ENCODE measurements at regions not wholly inside any gene's neighbourhood (a gene's known extent, or its start where the extent isn't known, plus 50 kb on each side); places are given as distances from the start of the nearest gene placed in this dataset.

DNA sequence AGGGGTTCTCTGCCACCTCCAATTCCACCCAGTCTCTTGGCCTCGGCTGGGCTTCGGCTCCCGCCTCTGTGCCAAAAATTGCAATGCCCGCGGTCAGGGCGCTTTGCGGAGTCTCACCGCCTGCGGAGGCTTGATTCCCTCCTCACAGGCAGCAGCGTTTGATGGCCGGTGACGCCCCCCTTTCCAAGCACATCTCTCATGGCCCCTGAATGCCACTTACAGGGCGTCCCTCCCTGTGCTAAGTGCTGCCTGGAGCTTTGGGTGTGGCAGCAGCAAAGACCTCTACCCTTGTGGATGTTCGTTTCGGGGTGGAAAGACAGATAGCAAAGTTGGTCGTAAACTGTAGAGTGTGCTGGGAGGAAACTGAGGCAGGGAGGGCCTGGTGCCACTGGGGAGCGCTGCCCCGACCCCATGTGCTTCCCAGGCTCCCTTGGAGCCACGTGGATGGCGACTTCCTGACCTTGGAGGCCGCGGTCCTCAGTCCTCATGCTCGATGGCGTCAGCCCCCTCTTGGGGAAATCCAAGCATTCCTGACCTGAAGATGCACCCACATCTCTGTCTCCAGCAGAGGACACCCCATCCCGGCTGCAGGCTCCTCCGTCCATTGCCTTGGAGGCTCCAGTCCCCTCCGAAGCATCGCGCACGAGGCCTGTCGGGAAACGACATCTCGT lies 249.2 kb upstream of the IRX4 start:
- no peak for DNase-seq (ENCODE audit: low spot score)

DNA sequence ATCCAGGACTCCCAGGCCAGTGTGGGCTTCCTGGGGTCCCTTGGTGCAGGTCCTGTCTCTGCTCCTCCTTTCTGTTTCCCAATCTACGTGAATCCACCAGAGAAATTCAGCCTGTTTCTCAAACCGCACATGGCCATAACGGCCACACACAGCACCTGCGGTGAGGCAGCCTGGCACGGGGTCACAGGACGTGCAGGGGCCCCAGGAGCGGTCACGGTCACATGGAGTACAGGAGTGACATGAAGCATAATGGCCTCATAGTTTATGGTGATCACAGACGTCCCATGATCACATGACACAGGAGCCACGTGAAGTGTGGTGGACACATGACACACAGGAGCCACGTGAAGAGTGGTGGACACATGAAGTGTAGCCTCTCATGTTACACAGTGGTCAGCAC lies 248.5 kb upstream of the IRX4 start:
- DNase-seq (ENCODE audit: low spot score) = no peak

DNA sequence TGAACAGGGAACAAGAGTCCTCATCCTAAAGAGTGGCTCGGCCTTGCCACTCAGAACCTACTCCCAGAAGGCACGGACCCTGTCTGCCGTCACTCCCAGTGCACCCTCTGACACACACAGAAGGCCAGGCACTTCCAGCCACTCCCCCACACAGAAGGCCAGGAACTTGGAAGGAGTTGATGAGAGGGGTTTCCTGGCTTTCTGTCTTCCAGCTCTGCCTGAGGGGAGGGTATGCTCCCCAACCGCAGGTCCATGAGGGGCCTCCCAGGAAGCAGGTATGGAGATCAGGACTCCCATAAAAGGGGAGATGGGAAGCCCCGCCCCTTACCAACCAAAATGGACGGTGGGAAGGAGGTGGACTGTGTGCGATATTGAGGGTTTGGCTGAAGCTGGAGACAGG lies 247.6 kb upstream of the IRX4 start:
- DNase-seq (ENCODE audit: low spot score) = no peak

DNA sequence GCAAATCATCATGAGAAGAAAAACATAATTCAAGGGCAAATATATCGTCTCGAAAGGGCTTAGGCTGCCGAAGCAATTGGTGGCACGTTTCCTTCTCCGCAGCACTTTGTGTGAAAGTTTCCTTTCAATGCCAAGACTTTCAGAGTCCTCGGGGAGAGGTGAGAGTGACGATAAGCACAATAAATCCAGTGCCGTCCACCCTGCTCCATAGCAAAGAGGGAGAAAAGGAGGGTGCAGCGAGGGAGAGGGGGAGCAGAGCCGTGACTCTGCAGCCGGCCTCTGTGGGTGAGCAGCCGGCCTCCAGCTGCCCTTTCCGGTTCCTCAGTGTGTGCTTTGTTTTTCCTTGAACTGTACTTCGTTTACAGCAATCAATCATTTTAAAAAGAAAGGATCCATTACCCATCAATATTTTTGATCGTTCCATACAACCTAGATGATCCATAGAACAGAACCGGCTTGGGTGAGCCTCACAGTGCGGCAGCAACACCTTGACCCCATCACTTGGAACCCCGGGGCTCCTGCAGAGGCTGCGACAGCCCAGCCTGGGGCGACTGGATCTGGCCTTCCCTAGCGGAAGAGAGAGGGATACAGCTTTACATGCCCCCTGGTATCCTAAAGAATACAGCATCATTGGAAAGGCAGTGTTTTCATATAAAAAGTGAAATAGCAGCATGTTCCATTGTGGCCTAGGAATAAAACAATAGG lies 247.0 kb upstream of the IRX4 start:
- no peak for DNase-seq (ENCODE audit: low spot score)

DNA sequence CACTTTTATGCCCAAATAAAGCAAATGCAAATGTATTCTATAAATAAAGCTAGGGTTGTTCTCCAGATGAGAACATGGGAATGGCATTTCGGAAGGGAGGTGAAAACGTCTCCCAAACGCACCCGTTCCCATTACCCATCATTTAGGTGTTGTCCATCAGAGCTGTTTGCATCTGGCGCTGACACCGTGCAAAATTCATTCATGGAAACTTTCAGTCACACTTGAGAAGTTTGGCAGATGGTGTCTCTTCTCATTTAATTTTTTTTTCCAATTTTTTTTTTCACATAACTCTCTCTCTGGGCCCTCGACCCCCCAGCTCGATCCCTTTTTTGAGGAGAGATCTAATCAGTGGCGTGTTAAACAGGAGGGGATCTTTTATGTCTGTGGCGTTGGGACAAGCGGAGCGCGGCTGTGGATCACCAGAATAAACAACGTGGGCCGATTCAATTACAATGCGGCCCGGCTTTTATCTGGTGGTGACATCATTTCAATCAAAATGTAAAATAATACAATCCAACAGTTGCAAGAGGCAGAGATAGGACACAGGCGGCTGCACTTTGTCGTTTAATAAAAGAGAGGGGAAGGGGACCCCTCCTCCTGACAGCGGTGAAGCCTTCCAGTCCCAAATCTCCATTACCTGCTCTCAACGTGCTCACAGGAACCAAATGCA lies 246.1 kb upstream of the IRX4 start:
- no peak for DNase-seq (ENCODE audit: low spot score)

DNA sequence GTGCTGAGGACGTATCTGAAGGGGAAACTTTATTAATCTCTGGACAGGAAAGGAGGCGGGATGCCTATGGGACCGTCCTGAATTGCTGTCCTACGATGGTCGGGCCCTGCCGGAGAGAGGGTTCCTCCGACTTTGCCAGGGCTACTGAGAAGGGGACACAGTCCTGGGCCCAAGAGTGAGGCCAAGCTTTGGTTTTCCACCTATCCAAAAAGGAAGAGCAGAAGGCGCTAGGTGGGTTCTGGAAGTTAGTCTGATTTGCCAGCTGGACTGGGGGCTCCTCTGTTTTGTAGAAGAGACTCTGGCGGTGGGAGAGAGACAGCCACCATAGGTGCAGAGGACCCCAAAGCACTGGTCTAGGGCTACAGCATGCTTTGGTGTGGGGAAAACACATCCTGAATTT lies 243.8 kb upstream of the IRX4 start:
- DNase-seq (ENCODE audit: low spot score) = no peak

DNA sequence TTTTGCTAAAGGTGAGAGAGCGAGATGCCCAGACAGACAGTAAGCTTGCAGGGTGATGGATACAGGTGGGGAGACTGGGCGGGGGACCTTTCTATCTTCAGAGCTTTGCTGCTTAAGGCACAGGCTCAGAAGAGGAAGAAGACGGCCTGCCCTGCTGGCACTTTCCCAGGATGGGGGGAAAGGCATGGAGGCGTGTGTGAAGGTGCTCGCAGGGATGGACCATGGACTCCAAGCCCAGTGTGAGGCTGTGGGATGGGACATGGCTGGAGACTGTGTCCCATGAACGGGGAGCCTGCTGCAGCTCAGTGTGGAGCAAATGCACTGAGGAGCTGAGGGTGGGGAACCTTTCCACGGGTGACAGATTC lies 243.2 kb upstream of the IRX4 start:
- DNase-seq (ENCODE audit: low spot score) = no peak

DNA sequence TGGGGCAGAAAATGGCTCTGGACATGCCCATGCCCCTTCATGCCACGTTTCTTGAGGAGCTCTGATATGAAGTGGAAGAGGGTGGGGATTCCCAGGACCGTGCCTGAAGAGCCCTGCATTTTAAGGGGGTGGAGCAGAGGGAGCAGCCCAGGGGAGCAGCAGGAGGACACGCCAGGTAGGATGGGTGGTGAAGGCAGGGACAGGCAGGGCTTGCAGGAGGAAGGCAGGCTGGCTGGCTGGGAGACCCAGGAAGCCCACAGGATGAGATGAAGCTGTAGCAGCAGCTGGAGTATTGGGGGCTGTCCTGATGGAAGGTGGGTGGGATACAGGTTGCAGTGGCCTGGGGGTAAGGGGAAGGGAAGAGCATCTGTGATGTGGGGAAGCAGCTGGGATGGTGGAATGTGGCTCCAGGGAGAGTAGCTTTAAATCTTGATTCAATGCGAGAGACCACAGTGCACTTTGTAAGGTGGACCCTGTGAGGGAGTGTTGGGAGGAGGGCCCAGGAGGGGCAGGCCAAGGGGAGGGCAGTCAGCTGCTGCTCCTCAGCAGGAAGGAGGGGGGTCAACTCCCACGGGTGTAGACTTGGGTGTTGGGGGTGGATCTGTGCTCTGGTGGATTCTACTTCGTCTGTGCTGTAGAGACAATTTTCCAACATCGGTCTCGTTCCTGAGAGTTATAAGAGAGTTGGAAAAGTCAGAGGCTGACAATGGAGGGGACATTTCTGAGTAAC lies 242.6 kb upstream of the IRX4 start:
- DNase-seq (ENCODE audit: low spot score) = no peak

DNA sequence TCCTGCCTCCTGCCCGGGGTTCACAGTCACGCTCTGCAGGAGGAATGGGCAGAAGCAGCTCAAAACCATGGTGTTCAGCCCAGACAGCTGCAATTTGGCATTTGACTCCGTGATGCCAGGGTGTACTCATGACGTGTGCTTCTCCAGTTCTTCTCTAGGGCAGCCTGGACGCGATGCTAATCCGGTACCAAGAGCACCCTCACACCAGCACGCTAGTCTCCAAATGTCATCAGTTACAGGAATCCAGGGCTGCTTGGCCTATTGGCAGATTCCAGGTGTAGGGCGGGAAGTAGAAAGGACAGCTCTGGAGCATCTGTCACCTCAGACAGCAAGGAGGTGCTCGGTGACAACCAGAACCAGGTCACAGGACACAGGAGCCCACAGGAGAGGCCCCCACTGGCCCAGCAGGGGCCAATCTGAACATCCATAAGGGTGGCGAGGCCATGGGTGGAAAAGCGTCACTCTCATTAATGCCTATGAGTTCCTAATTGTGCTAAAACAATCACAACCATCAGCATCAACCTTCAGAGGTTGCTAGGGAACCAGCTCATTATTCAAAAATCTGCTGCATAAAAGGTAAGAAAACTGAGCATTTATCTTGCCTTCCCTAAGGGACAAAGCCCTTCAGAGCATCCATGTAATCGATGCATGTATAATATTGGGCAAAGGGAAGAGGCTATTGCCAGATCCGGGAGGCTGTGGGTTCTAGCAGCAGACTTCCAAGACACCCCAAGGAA lies 241.9 kb upstream of the IRX4 start:
- no peak for DNase-seq (ENCODE audit: low spot score)

DNA sequence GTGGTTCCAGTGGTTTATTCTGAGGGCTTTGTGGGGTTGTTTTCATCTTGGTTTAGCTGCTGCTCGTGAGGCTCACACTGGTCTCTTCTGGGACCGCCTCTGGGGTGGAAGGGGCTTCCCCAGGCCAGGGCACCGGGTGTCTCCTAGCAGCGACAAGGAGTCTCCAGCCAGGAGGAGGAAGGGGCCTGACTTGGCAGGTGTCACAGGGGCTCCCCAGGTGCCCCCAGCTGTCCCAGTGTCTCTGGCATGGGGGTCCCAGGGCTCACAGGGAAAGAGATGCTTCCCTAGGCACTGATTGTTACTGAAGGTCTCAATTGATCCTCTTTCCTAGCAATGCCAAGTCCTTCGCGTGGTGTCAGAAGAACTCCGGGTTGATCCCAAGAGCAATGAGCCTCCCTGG lies 241.1 kb upstream of the IRX4 start:
- no peak for DNase-seq (ENCODE audit: low spot score)

DNA sequence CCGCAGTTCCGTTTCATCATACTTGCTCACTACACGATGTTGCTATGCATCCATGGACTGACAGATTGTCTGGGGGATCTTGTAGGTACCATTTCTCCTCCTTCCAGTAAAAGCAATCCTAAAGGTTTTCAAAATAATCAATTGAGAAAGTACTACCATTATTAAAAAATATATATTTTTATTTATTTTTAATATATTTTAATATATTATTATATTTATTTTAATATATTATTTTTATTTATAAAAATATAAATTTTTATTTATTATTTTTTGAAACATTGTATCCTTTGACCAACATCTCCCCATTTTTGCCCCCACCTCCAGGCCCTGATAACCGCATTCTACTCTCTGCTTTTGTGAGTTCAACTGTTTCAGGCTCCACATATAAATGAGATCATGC lies 237.6 kb upstream of the IRX4 start:
- DNase-seq (ENCODE audit: low spot score) = no peak

DNA sequence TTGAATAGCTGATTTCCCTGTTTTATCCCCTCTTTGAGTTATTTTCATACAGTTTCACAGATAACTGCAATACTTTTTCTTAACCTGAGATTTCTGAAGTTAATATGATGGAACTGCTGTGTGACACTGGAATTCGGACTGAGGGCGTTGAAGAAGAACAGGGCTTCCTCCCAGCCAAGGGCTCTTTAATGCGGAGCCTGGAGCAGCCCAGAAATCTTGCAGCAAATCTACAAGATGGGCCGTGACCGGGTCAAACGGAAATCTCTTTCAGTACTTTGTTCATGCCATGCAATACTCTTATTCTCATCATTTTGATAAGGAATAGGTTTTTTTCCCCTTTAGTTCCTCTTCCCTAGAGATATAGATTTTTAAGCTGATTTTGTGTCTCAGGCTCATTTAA lies 236.8 kb upstream of the IRX4 start:
- DNase-seq (ENCODE audit: low spot score) = no peak

DNA sequence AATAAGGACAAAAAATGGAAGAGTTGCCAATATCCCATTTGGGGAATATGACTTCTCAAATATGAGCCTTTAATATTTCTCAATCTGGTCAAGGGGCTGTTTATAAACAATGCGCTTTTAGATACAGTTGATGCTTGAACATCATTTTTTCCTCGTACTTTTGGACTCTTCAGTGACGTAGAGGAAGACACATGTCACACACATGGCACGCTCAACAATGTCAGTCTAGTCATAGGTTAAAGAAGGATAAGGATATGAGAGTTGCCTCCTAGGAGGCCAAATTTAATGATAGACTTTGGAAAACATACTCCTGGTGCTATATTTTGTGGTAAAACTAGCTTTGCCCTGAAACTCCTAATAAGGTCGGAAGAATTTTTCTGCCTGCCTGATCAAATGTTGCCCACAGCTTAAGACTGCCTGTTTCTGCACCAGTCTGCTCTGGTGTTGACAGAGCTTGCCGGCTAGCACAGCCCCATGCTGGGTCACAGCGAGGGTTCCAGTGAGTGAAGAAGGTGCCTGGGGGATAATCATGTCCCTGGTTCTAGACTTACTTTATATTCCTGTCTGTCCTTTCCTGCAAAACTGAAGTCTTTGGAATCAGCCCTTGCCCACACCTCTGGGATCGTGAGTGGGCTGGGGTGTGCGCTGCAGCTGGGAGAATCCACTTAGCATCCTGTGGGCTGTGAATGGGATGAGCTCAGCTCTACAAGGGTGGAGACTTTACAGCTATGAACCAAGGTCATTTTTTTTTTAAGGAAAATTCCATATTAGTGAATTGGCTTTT lies 230.8 kb upstream of the IRX4 start:
- DNase-seq (ENCODE audit: low spot score) = no peak

DNA sequence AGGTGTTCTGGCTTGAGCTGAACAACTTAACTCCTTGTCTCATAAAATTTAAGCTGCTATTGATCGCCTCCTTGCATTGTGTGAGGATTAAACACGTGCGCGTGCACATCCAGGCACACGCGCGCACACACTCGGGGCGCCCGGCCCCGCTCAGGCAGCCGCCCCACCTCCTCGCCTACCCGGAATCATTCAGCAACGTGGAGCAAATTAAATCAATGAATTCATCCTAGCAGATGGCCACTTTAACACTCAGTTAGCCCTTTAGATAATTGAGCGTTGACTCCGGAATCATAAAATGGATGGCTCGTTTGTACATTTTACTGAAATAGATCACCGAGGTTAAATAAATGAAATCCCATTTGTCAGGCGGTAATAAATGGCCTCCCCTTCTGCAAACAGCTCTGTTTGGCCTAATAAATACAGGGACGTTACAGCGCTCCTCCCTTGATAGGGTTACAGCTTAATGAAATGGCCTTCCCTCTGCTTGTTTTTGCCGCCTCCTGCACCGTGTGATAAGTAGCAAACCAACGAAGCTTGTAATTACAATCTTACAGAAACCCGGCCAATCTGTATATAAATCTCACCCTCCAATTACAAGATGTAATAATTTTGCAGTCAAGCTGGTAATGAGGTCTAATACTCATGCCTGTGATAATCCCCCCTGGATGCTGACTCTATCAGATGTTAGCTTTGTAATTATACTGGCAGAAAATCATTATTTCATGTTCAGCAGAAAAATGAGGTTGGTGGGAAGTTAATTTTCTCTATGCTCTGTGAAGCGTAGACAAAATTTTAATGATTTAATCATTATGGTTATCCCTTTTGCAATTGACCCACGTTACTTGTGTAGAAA lies 229.7 kb upstream of the IRX4 start:
- DNase-seq (ENCODE audit: low spot score) = no peak

DNA sequence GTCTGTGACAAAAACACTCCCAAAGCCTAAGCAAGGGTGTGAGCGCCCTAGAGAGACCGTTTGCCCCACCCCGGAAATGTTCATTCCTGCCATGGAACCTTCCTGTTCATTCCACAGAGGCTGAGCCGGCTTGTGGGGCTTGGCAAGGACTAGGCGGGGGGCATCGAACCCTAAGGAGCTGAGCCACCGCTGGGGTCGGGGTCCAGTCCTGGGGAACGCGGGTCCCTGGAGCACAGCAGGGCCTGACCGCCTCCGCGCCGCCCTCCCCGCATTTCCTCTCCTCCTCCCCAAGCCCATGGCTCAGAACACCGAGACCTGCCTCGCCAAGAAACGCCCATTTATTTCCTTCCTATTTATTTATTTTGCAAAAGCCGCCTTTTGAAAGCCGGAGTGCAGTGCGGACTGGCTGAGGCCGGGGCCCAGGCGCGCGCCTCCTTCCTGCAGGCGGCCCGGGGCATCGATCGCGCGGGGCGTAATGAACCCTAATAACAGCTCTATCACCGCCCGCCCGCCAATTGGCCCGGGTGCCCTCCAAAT lies 228.9 kb upstream of the IRX4 start:
- DNase-seq (ENCODE audit: low spot score) = no peak

DNA sequence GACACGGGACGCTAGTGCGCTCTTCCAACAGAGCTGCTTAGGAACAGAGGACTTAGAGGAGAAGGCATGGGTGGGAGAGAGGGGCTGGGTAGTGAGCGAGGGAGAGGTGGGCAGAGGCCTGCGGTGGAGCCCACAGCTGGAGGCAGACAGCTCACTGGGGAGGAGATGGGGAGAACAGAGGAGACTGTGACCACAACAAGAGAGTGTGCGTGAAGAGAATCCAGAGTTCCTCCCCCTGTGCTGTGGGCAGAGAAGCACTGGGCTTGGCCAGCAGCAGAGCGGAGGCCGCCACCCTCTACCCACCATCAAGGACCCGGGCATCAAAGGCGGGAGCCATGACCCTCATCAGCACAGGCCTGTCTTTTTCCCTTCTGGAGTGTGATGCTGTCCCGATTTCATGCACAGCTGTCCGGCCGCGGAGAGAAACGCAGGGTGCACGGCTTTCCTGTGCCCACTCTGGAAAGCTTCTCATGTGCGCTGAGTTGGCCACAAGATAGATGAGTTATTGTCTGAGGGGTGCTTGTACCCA lies 228.3 kb upstream of the IRX4 start:
- DNase-seq (ENCODE audit: low spot score) = no peak

DNA sequence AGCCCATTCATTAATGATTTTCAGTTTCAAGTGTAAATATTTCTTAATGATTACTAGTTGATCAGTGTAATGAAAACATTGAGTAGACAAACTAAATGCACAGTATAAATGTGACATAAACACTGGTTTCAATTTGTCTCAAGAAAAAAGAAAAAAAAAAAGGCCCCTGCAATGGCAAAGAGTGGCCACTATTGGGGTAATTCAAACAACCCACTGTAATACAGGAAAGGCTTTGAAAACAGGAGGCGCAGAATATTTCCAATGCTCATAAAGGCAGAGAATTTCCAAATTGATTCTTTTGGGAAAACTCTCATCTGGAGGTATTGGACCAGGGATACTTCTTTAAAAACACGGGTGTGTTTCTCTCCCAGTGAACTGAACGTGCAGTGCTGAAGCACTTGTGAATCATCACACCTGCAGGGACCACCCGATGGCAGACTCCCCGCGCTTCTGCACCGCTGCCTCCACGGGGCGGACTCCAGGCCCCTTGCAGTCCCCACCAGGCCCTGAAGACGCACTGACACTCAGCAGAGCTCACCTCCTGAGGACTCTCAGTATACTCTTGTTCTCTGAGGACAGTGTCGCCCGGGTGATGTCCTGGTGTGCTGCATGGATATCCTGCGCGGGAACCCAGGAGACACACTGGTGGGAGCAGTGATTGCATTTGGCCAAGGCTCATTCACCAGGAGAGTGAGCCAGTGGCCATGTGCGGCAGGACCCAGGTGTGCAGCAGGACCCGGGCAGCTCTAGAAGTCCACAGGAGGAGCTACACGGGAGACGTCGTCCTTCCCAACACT lies 227.6 kb upstream of the IRX4 start:
- no peak for DNase-seq (ENCODE audit: low spot score)

DNA sequence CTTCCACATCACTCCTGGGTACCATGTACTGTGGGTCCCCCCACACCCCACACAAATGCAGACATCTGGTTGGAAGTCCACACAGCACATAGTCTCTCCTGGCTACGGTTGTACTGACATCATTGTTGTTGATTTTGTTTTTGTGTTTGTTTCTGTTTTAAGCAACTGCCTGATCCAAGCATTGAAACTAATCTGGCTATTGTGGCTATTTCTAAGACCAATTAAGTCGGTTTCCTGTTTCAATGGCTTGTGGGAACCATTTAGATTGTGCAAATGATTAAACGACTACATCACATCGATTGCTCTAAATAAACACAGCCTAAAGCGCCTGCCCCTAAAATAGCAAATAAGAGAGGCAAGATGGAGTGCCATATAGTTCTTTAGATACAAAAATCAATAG lies 226.8 kb upstream of the IRX4 start:
- no peak for DNase-seq (ENCODE audit: low spot score)

DNA sequence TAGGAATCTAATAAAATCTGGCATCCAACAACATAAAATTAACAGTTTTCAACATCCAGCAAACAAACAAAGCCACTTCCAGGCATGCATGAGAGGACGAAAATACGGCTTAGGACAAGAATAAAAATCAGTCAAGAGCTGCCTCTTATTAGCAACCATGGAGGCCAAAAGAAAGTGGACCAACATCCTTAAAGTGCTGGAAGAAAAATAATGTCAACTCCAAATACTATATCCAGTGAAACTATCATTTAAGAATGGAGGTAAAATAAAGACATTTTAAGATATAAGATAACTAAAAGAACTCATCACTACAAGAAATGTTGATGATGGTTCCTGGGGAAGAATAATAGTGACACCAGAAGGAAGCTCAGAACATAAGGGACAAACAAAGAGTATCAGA lies 224.0 kb upstream of the IRX4 start:
- no peak for DNase-seq (ENCODE audit: low spot score)
